ENCODE measurements at regions not wholly inside any gene's neighbourhood (a gene's known extent, or its start where the extent isn't known, plus 50 kb on each side); places are given as distances from the start of the nearest gene placed in this dataset.

DNA sequence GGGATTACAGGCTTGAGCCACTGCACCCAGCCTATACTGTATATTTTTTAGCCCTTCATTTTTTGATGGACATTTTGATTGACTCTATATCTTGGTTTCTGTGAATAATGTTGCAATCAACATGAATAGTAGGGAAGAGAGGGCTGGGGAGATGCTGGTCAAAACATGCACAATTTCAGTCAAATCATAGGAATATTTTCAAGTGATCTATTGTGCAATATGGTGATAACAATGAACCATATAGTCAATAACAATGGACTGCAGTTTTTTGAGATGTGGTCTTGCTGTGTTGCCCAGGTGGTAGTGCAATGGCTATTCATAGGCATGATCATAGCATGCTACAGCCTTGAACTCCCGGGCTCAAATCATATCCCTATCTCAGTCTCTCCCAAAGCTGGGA, 264.7 kb upstream of the TMEFF2 start:
- no peak overlapping the region for H3K9ac ChIP-seq (ENCODE audit: insufficient read depth, low read length, poor library complexity, severe bottlenecking)
- TF ChIP-seq, protein P1, sequence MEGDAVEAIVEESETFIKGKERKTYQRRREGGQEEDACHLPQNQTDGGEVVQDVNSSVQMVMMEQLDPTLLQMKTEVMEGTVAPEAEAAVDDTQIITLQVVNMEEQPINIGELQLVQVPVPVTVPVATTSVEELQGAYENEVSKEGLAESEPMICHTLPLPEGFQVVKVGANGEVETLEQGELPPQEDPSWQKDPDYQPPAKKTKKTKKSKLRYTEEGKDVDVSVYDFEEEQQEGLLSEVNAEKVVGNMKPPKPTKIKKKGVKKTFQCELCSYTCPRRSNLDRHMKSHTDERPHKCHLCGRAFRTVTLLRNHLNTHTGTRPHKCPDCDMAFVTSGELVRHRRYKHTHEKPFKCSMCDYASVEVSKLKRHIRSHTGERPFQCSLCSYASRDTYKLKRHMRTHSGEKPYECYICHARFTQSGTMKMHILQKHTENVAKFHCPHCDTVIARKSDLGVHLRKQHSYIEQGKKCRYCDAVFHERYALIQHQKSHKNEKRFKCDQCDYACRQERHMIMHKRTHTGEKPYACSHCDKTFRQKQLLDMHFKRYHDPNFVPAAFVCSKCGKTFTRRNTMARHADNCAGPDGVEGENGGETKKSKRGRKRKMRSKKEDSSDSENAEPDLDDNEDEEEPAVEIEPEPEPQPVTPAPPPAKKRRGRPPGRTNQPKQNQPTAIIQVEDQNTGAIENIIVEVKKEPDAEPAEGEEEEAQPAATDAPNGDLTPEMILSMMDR (IDR thresholded peaks at IDR 0.05) = no peak
- no peaks in the 10 kb centered on the region for H3K4me1 ChIP-seq (ENCODE audit: control insufficient read depth in 1 of 2, insufficient read depth in 2 of 2, low read length in 2 of 2)
- Mint-ChIP-seq H3K4me3 (no peak overlapping the region), H3K27me3 (ENCODE audit: low read depth in 3 of 3) (no peaks in the 10 kb centered on the region), H3K27ac (no peak overlapping the region), H3K4me1 (no peaks in the 10 kb centered on the region), H3K9me3 (peaks cover 0 to 2% (median 0%) of the 10 kb centered on the region in 7 donors), H3K36me3 (no peaks in the 10 kb centered on the region)
- H4K20me1 ChIP-seq (ENCODE audit: insufficient read depth, low read length) = no peaks in the 10 kb centered on the region
- no peak for DNase-seq
- no peaks in the 10 kb centered on the region for H3K9me3 ChIP-seq (replicated peaks in 1 of 2; ENCODE audit: control insufficient read depth in 1 of 2, insufficient read depth in 1 of 2, low read length in 2 of 2)
- H2AFZ ChIP-seq (ENCODE audit: insufficient read depth, low read depth, low read length, poor library complexity, severe bottlenecking) = no peak overlapping the region
- no peaks in the 10 kb centered on the region for H3K27me3 ChIP-seq (ENCODE audit: control insufficient read depth in 2 of 2, insufficient read depth in 2 of 2, low read length in 2 of 2)
- no peaks in the 10 kb centered on the region for H3K36me3 ChIP-seq (replicated peaks in 1 of 2; ENCODE audit: control insufficient read depth in 1 of 2, insufficient read depth in 2 of 2, low read length in 2 of 2)
- intact Hi-C loops (cut with micrococcal nuclease) = no loop called here
- no peak overlapping the region for H3K4me3 ChIP-seq (replicated peaks in 1 of 3; ENCODE audit: low read depth in 2 of 3, low read length in 3 of 3)
- WGBS (ENCODE audit: insufficient coverage) = no CpG with 5 or more reads among the region's 1 CpG
- no peak overlapping the region for H3K27ac ChIP-seq (ENCODE audit: low read depth in 1 of 2, low read length in 2 of 2)
- no peaks in the 10 kb centered on the region for H3K79me2 ChIP-seq (ENCODE audit: insufficient read depth, low read length)
- no peak overlapping the region for H3K4me2 ChIP-seq (replicated peaks; ENCODE audit: extremely low read depth, low read length, poor library complexity, severe bottlenecking)

GRCh38 chr2:192448881-192449280, 254.1 kb upstream of the TMEFF2 start:
- Mint-ChIP-seq H3K27me3 (ENCODE audit: low read depth in 3 of 3) (no peaks in the 10 kb centered on the region), H3K4me1 (no peaks in the 10 kb centered on the region), H3K4me3 (no peak overlapping the region), H3K9me3 (peaks cover 2 to 15% (median 4%) of the 10 kb centered on the region in 7 donors), H3K27ac (no peak overlapping the region), H3K36me3 (no peaks in the 10 kb centered on the region)
- intact Hi-C loops (cut with micrococcal nuclease) = no loop called here
- no peak for DNase-seq
- H3K36me3 ChIP-seq (replicated peaks in 1 of 2; ENCODE audit: control insufficient read depth in 1 of 2, insufficient read depth in 2 of 2, low read length in 2 of 2) = no peaks in the 10 kb centered on the region
- H2AFZ ChIP-seq (ENCODE audit: insufficient read depth, low read depth, low read length, poor library complexity, severe bottlenecking) = no peak overlapping the region
- no peaks in the 10 kb centered on the region for H4K20me1 ChIP-seq (ENCODE audit: insufficient read depth, low read length)
- no peak overlapping the region for H3K27ac ChIP-seq (ENCODE audit: low read depth in 1 of 2, low read length in 2 of 2)
- no peak overlapping the region for H3K9ac ChIP-seq (ENCODE audit: insufficient read depth, low read length, poor library complexity, severe bottlenecking)
- H3K9me3 ChIP-seq (replicated peaks in 1 of 2; ENCODE audit: control insufficient read depth in 1 of 2, insufficient read depth in 1 of 2, low read length in 2 of 2) = peaks cover 5 to 7% of the 10 kb centered on the region in 2 donors
- H3K4me3 ChIP-seq (replicated peaks in 1 of 3; ENCODE audit: low read depth in 2 of 3, low read length in 3 of 3) = no peak overlapping the region
- H3K27me3 ChIP-seq (ENCODE audit: control insufficient read depth in 2 of 2, insufficient read depth in 2 of 2, low read length in 2 of 2) = no peaks in the 10 kb centered on the region
- TF ChIP-seq, protein P1 (IDR thresholded peaks at IDR 0.05) = no peak
- no peak overlapping the region for H3K4me2 ChIP-seq (replicated peaks; ENCODE audit: extremely low read depth, low read length, poor library complexity, severe bottlenecking)
- no peaks in the 10 kb centered on the region for H3K79me2 ChIP-seq (ENCODE audit: insufficient read depth, low read length)
- no CpG with 5 or more reads among the region's 1 CpG for WGBS (ENCODE audit: insufficient coverage)
- no peaks in the 10 kb centered on the region for H3K4me1 ChIP-seq (ENCODE audit: control insufficient read depth in 1 of 2, insufficient read depth in 2 of 2, low read length in 2 of 2)

Data from CD14-positive monocyte (primary cell).